ENCODE measurements at regions not wholly inside any gene's neighbourhood (a gene's known extent, or its start where the extent isn't known, plus 50 kb on each side); places are given as distances from the start of the nearest gene placed in this dataset.

GRCh38 chrX:113522814-113523213, 682.2 kb upstream of the AMOT start:
- TF ChIP-seq ARNTL (CRISPR knock-in tag; IDR thresholded peaks at IDR 0.05; ENCODE audit: borderline replicate concordance, low read depth), result no peak
- no peak for TF ChIP-seq SNAI2 (CRISPR knock-in tag; IDR thresholded peaks at IDR 0.05)
- TF ChIP-seq TSHZ2 (CRISPR knock-in tag; IDR thresholded peaks at IDR 0.05), result no peak
- TF ChIP-seq TOX (CRISPR knock-in tag; IDR thresholded peaks at IDR 0.05; ENCODE audit: borderline replicate concordance), result no peak
- TF ChIP-seq POU6F1 (CRISPR knock-in tag; IDR thresholded peaks at IDR 0.05; ENCODE audit: borderline replicate concordance, low read depth), result no peak
- TF ChIP-seq PPARA (CRISPR knock-in tag; IDR thresholded peaks at IDR 0.05; ENCODE audit: borderline replicate concordance), result no peak
- TF ChIP-seq ZFP3 (CRISPR knock-in tag; IDR thresholded peaks at IDR 0.05), result no peak
- no peak for TF ChIP-seq BACH2 (CRISPR knock-in tag; IDR thresholded peaks at IDR 0.05; ENCODE audit: borderline replicate concordance)
- no peak for TF ChIP-seq GLIS3 (CRISPR knock-in tag; IDR thresholded peaks at IDR 0.05)
- no peak for TF ChIP-seq TCF4 (CRISPR knock-in tag; IDR thresholded peaks at IDR 0.05; ENCODE audit: borderline replicate concordance)
- no peak for TF ChIP-seq CREB5 (CRISPR knock-in tag; IDR thresholded peaks at IDR 0.05; ENCODE audit: low read depth)

Measured in SK-N-SH treated with all-trans-retinoic acid at 6 μM for 48 hours (cell line).